NCI-H2227 (cell line): ENCODE measurements at regions not wholly inside any gene's neighbourhood (a gene's known extent, or its start where the extent isn't known, plus 50 kb on each side); places are given as distances from the start of the nearest gene placed in this dataset.

Experiments
- DNase-seq: peaks from one replicate; lab custom pipeline; 2025; ENCODE audit not compliant: unreplicated experiment; lab: John Stamatoyannopoulos, UW

DNA sequence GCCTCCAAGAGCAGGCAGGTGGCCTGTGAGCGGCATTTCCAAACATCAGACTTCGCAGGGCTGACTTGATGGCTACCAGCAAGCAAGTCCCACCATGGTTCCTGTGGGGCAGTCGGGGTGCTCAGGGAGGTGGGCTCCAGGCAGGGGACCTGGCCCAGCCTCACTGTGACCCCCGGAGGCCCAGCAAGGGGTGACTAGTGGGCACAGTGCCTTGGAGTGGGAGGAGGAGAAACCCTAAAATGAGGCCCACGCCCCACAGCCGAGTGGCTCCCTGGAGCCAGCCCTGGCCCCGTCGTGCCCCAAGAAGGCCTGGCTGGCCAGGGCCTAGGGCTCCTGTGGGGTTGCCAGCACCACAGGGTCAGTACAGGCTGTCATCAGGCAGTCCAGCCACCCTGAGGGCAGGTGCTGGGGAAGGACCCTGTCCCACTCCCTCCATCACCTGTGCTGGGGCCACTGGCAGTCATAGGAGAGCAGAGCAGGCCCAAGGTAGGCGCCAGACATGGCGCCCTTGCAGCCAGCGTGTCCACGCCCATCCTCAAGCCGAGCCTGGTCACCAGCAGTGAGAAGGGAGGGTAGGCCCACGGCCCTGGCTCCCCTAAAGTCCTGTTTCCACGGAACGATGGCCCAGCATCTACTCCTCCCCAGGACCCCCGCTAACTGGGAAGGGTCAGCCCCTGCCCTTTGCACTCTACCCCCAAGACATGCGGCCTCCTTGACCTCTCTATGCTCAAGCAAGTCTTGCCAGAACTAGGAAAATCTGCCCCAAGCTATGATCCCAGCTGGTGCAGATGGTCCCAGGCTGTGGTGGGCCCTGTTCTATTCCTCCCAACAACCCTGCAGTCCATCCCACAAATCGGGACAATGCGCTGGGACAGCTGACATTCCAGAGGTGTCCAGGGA is 144.2 kb upstream of the C14orf180 start:
- no peak for DNase-seq

DNA sequence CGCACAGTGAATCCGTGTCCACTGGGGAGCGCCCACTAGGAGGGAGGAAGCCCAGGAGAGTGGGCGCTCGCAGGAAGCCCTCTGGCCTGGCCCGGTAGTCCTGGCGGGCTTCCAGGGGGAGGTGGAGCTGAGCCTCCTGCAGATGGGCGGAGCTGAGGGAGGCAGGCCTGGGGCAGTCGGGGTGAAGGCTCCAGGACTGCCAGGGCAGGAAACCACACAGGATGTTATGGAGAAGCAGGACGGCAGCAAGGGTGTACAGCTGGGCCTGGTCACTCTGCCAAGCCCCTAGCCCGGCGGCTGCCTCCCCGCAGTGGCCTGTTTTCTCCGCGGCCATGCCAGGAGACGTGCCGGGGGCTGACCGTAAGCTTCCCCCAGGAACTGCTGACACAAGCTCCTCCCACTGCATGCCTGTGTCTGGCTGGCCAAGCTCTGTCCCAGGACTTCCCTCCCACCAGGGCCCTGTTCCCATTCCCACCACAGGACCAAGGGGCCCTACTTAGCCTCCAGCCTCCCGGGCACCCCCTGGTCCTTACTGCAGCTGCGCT is 143.4 kb upstream of the C14orf180 start:
- no peak for DNase-seq

DNA sequence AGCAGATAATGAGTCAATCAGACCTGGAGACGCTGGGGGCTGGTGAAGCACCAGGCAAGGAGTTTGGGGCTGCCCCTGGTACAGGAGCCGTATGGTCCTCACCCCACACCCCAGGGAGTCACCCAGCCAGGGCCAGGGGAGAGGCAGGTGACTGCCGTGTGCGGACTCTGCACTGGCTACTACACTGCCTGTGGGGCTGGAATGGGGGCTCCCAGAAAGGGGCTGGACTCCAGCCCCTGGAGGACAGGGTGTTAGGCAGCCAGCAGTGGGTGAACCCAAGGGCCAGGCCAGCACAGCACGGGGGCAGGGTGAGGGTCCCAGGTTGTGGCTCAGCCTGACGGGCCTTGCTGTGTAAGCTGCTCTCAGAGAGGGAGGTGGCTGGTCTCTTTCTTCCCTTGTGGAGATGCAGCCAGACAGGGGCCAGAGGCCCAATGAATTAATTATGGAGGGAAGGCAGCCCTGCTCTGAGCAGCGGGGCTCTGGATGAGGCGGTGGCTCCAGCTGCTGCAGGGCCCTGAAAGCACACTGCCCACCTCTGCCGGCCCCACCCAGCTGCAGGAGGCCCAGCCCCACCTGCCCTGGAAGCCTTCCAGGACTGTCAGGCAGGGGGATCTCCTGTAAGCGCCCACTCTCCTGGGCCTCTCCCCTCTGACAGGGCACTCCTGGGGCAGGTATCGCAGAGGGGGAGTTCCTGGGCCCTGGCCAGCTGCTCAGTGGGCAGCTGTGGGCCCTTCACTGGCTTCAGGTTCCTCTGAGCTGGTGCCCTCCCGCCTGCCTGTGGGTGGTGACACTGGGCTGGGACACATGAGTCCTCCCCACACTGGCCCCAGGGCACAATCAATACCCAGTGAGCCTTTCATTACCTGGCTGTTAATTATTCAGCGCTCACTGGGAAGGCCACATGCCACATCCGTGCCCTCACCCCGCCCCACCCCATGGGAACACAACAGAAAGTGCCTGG is 142.5 kb upstream of the C14orf180 start:
- DNase-seq: peak; percentile 42

DNA sequence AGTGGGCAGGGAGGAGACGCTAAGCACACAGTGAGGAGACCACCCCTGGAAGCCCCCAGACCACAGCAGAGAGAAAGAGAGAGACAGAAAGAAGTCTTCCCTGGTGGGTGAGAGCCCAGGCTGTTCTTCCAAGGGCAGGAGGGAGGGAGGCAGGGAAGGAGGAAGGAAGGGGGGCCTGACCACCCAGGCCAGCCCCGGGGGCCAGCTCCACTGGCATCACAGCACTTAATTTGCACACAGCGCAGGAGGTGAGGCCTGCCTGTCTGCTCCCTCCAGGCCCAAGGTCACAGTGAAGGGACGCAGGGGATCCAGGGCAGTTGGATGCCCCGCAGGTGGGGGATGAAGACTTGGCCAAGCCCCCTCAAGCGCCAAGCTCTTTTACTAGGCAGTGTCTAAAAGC is 141.9 kb upstream of the C14orf180 start:
- DNase-seq: no peak

DNA sequence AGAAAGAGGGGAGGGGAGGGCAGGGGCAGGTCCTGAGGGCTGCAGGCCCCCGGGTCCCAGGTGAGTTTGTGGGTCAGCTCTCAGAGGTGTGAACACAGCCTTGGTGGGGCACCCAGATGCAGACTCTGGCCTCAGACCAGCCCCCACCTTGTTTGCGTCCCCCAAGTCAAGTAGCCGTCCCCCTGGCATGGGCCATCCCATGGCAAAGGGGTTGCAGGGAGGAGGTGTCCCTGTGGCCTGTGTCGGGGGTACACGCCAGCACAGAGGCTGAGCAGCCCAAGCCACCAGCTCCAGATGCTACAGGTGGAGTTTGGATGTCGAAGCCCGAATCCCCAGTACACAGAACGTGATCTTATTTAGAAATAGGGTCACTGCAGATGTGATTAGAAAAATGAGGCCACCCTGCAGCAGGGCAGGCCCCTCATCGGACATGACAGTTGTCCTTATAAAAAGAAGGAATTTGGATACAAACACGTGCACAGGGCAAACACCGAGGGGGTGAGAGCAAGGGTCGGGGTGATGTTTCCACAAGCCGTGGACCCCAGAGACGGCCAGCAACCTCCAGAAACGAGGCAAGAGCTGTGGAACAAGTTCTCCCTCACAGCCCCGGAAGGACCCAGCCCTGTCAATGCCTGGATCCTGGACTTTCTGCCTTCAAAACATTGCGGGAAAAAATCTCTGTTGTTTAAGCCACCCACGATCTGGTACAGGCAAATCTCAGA is 141.2 kb upstream of the C14orf180 start:
- DNase-seq: no peak

DNA sequence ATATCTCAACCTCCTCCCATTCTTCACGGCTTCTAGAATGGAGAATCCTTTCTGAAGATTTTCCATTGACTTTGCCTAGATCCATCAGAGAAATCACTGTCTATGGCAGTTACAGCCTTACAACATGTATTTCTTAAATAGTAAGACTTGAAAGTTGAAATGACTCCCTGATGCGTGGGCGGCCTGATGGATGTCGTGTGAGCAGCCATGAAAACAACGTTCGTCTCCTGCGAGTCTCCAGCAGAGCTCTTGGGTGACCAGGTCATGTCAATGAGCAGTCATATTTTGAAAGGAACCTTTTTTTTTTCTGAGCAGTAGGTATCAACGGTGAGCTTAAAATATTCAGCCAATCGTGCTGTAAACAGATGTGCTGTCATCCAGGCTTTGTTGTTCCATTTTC is 139.9 kb upstream of the C14orf180 start:
- no peak for DNase-seq

DNA sequence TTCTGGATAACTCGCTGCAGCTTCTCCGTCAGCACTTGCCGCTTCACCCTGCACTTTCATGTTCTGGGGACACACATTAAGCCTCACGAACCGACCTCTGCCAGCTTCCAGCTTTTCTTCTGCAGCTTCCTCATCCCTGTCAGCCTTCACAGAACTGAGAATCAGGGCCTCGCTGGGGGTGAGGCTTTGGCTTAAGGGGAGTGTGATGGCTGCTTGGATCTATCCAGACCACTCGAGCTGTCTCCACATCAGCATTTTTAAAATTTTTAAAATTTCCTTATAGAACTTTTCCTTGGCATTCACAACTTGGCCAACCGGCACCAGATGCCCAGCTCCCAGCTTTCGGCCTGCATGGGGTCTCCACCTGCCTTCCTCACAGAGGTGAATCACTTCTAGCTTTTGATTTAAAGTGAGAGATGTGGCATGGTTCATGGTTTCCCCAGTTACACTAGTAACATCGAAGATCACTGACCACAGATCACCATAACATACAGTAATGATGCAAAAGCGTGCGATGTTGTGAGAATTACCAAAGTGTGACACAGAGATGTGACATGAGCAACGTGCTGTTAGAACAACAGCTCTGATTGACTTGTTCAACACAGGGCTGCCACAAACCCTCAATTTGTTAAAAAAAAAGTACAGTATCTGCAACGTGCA is 139.1 kb upstream of the C14orf180 start:
- DNase-seq: no peak

DNA sequence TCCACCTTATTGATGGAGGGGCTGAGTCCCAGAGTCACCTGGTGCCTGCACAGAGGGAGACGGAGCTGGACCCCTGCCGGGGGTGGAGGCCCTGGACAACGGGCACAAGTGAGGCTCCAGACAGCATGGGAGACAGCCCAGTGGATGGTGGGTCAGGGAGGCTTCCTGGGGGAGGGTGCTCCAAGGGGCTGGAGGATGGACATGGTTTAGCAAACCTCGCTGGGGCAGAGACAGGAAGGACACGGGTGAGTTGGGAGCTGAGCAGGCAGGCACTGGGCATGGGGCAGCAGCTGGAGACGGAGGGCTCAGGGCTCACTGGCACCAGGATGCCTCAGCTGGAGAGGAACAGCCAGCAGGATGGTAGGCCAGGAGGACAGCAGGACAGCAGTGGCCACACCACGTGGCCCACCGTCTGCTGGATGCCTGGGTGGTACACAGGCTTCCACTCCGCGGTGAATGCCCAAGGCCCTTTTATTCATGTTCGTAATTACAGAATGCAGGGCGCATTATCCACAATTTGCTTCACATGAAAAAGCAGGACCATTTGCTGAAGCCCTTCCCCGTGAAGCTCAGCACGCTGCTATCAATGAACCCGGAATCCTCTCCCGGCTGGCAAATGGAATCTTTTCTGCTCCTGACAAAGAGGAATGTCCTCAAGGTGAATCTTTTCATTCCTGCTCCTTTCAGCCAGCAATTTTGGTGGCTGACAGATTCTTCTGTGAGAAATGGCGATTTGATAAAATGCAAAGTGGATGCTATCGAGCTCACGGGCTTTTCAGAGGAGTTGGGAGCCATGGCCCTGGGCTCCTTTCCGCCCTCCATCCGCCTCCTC is 138.1 kb upstream of the C14orf180 start:
- no peak for DNase-seq

DNA sequence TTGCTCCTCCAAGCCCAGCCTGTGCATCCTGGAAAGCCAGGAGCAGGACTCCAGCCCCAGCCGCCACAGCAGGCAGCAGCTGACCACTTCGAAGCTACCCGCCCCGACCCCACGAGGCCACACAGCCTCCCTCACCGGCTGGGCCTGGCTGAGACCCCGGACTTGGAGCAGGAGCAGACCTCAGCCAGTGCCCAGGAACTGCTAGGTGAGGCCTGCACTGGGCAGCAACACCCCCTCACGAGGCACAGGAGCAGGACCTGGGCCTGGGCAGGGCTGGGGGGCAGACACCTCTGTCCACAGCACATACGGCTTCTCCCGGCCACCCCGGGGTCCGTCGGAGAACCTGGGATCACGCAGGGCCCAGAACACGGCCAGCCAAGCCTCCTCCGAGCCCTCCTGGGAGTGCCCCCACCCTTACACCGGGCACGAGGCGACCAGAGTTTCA is 137.4 kb upstream of the C14orf180 start:
- DNase-seq: no peak

DNA sequence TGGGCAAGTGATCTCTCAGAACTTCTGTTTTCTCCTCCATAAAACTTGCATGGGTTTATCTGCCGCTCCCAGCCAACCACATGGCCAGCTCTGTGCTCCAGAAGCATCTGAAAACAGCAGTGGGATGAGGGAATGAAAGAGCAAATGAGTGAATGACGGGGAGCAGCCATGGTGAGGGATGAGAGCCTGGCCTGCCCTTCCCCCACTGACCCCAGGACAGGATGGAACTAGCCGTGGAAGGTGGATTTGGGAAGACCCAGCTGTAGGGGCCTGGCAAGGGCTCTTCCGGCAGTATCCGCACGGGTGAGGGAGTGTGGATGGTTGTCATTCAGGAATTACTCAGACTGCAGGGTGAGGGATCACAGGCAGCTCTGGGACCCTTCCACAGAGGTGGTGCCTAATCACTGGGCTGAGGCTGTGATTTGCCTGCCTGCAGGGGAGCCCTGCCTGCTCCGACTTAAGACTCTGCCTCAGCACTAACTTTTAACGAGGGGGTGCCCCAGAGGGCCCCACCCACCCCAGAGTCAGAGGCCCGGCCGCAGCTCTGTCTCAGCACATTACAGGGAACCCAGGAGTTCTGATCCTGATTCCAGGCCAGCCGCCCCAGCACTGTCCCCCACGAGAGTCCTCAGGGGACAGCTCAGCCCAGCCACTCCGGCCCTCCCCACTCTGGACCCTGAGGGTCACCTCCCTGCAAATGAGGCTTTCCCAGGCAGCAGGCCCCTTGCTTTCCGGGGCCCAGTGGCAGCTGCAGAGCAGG is 136.8 kb upstream of the C14orf180 start:
- no peak for DNase-seq

DNA sequence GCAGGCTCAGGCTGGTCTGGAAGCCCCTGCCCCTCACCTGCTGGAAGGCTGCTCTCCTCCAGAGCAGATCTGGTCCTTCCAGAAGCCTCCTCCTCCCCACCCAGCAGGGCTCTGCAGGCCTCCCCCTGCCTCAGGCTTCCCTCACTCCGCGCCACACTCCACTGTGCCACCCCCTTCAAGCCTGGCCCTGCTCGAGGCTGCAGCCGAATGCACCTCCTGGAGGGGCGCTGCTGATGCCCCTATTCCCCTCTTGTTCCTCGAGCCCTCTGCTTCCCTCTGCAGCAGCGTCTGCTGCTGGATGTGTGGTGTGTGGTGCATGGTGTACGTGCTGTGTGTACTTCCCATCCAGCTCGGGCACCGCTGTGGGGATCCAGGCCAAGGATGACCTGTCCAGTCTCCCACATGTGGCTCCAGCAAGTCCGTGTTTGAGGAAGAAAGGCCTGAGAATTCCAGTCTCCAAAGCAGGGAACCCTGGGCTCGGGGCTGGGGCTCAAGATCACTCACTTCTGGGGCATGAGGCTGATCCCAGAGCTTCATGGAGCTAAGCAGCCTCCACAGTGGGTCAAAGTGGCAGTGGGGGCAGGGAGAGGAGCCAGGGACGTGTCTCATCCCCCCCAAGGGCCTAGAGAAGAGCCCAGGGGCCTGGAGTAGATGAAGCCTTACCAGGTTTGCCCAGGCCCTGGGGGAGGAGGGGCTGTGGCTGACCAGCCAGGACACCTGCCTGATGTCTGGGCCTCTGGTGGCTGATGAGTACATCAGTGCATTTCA is 136.0 kb upstream of the C14orf180 start:
- no peak for DNase-seq

DNA sequence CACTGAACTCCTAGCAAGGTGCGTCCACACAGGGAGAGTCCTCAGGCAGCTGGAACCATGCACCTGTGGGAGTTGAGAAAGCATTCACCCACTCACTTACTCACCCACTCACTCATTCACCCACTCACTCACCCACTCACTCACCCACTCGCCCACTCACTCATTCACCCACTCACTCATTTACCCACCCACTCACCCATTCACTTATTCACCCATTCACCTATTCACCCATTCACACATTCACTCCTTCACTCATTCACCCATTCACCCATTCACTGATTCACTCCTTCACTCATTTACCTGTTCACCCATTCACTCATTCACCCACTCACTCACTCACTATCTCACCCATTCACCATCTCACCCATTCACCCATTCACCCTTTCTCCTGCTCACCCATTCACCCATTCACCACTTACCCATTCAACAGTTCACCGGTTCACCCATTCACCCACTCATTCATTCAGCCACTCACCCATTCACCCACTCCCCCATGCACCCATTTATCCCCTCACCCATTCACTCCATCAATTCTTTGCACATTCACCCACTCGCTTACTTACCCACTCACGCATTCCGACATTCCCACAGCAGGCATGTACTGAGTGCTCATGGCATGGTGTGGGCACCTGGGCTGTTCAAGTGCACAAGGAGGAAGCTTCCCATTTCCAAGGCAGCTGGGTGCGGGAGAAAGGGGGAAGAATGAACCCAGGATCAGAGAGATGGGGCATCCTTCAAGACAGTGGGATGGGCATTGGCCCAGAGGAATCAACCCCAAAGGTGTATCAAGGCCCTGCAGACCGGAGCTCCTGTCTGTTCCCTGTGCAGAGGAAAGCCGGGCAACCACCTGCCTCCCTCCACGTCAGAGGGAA is 135.2 kb upstream of the C14orf180 start:
- no peak for DNase-seq

DNA sequence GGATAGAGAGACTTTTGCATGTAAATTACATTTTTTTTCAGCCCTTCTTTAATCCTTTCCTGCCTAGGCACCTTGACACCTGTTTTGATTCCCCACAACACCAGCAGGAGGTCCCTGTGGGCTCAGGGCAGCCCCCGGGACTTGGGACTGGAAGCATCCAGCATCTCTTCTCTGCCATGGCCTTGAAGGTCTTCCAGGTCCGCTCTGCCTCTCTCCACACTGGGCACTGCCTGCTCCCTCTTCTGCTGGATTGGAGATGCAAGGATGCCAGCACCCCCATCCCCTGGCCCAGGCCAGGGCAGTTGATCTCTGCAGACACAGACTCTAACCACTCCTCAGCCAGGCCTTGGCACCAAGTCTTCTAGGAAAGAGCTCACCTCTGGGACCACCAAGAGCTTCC is 134.5 kb upstream of the C14orf180 start:
- DNase-seq: no peak

DNA sequence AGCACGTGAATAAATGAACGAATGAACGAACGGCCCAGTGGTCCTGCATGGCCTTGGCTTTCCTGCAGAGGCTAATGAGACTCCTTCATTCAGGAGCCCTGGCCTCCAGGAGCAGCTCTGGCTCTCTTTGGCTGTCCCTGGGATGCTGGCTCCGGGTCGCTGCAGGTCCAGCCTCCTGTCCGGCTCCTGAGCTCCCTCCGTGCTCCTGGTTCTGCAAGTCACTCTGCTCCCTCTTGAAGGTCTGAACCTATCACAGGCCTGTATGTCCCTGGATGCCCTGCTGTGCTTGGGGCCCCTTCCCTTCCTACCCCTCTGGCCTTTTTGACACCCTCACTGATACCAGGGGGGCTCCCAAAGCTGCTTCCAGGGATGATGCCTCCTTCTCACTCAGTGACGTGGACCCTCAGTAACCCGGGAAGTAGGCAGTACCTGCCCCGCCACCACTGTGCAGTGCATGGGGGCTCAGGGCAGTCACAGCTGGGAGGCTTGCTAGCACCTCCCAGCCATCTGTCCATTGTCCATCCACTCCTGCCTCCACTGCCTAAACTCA is 133.7 kb upstream of the C14orf180 start:
- no peak for DNase-seq

DNA sequence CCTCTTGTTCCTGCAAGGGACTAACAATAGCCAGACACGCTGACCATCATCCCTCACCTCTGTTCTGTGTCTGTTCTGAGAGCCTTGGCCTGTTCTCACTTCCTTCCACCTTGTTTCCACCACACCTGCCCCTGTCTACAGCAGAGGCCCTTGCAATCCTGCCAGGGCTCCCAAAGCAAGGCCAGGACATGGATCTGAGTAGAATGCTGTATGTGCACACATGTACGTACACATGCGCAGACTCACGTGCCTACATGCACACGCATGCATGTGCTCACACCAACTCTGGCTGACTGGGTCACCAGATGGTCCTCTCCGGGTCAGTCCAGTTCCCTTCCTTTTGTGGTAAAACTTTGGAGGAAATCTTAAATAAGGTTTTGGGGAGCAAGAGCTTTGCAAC is 133.0 kb upstream of the C14orf180 start:
- no peak for DNase-seq

DNA sequence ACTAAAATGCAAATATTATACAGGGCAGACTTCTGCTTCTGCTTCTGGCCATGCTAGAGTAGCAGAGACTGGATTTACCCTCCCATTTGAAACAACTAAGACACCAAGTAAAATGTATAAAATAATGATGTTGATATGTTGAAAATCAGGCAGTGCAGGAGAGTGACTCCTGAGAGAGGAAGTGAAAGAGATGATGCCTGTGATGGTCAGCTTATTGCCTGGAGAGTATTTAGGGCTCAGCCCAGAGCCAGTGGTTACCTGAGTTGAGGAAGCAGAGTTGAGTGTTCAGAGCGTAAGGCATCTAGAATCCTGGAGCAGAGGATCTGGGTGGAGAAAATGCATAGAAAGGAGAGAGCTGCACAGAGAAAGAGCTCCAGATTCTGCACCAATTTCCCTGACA is 131.8 kb upstream of the C14orf180 start:
- no peak for DNase-seq

DNA sequence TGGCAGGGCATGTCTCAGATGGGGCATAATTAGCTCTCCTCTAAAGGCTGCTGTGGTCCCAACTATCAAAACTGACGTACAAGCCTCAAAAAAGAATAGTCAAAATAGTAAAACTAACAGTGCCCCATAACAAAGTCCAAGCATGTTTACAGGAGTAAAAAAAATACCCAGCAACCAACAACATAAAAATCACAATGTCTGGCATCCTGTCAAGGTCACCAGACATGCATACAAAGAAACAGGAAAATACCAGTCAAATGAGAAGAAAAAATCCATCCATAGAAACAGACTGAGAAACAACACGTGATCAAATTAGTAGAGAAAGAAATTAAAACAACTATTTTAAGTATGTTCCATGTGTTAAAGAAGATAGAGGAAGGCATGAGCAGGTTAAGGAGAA is 131.2 kb upstream of the C14orf180 start:
- DNase-seq: no peak
